Uterus (tissue), 3 donors: ENCODE measurements at regions not wholly inside any gene's neighbourhood (a gene's known extent, or its start where the extent isn't known, plus 50 kb on each side); places are given as distances from the start of the nearest gene placed in this dataset.

ENCODE experiments used
- DNase-seq, 2 donors: peaks; one replicate each; pipeline ENCODE4 v3.0.0-alpha.2; 2019 to 2020
- H3K27ac ChIP-seq, 2 donors: fragments of 200-600 bp; sonication (generic); 1 replicate in 1 of 2; 2 replicates in 1 of 2; pipeline ENCODE4 v1.5.1; 2016 to 2018
- H3K27me3 ChIP-seq, 2 donors: fragments of 200-600 bp; sonication (generic); one replicate each; pipeline ENCODE4 v1.5.1; 2018 to 2019; ENCODE audit warnings: control low read depth in 1 of 2
- H3K36me3 ChIP-seq, 2 donors: fragments of 200-600 bp; sonication (generic); one replicate each; pipeline ENCODE4 v1.5.1; 2019; ENCODE audit warnings: control low read depth in 1 of 2
- H3K4me1 ChIP-seq, 2 donors: fragments of 200-600 bp; sonication (generic); one replicate each; pipeline ENCODE4 v1.5.1; 2018 to 2019; ENCODE audit warnings: control low read depth in 1 of 2
- H3K4me3 ChIP-seq, 2 donors: fragments of 200-600 bp; sonication (generic); 1 replicate in 1 of 2; 2 replicates in 1 of 2; pipeline ENCODE4 v1.5.1; 2018 to 2019; ENCODE audit warnings: mild to moderate bottlenecking in 1 of 2
- H3K9me3 ChIP-seq, 2 donors: fragments of 200-600 bp; sonication (generic); one replicate each; pipeline ENCODE4 v1.5.1; 2019; ENCODE audit warnings: control low read depth in 1 of 2
- CTCF ChIP-seq, 4 experiments: fragments of 200-600 bp in 2 of 4; fragments of 450-650 bp in 2 of 4; sonication (generic) in 2 of 4; IDR thresholded peaks; one replicate each; pipeline ENCODE4 v1.5.1; 2016 to 2019; ENCODE audit warnings: antibody characterized with exemption in 4 of 4, mild to moderate bottlenecking in 2 of 4, moderate library complexity in 1 of 4
- POLR2A ChIP-seq, 2 donors: fragments of 450-650 bp; IDR thresholded peaks; one replicate each; pipeline ENCODE4 v1.6.1; 2016; ENCODE audit warnings: antibody characterized with exemption in 2 of 2, mild to moderate bottlenecking in 1 of 2, moderate library complexity in 1 of 2
- intact Hi-C: fragments of 100-400 bp; cut with DNase I; formaldehyde crosslinking; loops from one replicate; pipeline ENCODE4 v1.15.1; 2023; ENCODE audit warnings: low total_unique reads
- donor health status: DM: yes; HTN: yes; CAD: no.

- Histone ChIP-seq H3K27me3 (no peaks in the 10 kb centered on the region), H3K9me3 (no peaks in the 10 kb centered on the region), H3K4me3 (no peak overlapping the region), H3K4me1 (no peaks in the 10 kb centered on the region), H3K36me3 (no peaks in the 10 kb centered on the region), H3K27ac (no peak overlapping the region)
- no peak for TF ChIP-seq POLR2A (IDR thresholded peaks at IDR 0.05)
- TF ChIP-seq CTCF (IDR thresholded peaks at IDR 0.05) = no peak
- intact Hi-C loops = no loop called here
- DNase-seq = no peak
Measured at GRCh38 chr1:106584676-106585075, 471.8 kb upstream of the PRMT6 start.

- intact Hi-C loops = no loop called here
- no peak for TF ChIP-seq CTCF (IDR thresholded peaks at IDR 0.05)
- no peak for TF ChIP-seq POLR2A (IDR thresholded peaks at IDR 0.05)
- DNase-seq = no peak
- Histone ChIP-seq H3K27ac (no peak overlapping the region), H3K36me3 (no peaks in the 10 kb centered on the region), H3K27me3 (no peaks in the 10 kb centered on the region), H3K9me3 (no peaks in the 10 kb centered on the region), H3K4me3 (no peak overlapping the region), H3K4me1 (no peaks in the 10 kb centered on the region)
Measured at GRCh38 chr1:106600626-106601025, 455.8 kb upstream of the PRMT6 start.

GRCh38 chr1:106603616-106604015 lies 452.9 kb upstream of the PRMT6 start:
- DNase-seq = no peak
- no peak overlapping the region for H3K27ac ChIP-seq
- TF ChIP-seq POLR2A (IDR thresholded peaks at IDR 0.05) = no peak
- no peak for TF ChIP-seq CTCF (IDR thresholded peaks at IDR 0.05)
- H3K4me3 ChIP-seq = no peak overlapping the region
- intact Hi-C loops = no loop called here
- H3K4me1 ChIP-seq = no peaks in the 10 kb centered on the region
- no peaks in the 10 kb centered on the region for H3K27me3 ChIP-seq
- H3K36me3 ChIP-seq = no peaks in the 10 kb centered on the region
- no peaks in the 10 kb centered on the region for H3K9me3 ChIP-seq

- Histone ChIP-seq H3K36me3 (no peaks in the 10 kb centered on the region), H3K27ac (no peak overlapping the region), H3K27me3 (no peaks in the 10 kb centered on the region), H3K4me3 (no peak overlapping the region), H3K9me3 (no peaks in the 10 kb centered on the region), H3K4me1 (no peaks in the 10 kb centered on the region)
- intact Hi-C loops = no loop called here
- TF ChIP-seq POLR2A (IDR thresholded peaks at IDR 0.05) (no peak), CTCF (IDR thresholded peaks at IDR 0.05) (no peak)
- DNase-seq = no peak
Measured at GRCh38 chr1:106608841-106609240, 447.6 kb upstream of the PRMT6 start.

GRCh38 chr1:106613068-106613467 lies 443.4 kb upstream of the PRMT6 start:
- Histone ChIP-seq H3K36me3 (no peaks in the 10 kb centered on the region), H3K27me3 (no peaks in the 10 kb centered on the region), H3K4me3 (no peak overlapping the region), H3K4me1 (no peaks in the 10 kb centered on the region), H3K27ac (no peak overlapping the region), H3K9me3 (no peaks in the 10 kb centered on the region)
- TF ChIP-seq CTCF (IDR thresholded peaks at IDR 0.05) (no peak), POLR2A (IDR thresholded peaks at IDR 0.05) (no peak)
- intact Hi-C loops = no loop called here
- DNase-seq = no peak
